Thoracic aorta (tissue), 2 donors: ENCODE measurements at regions not wholly inside any gene's neighbourhood (a gene's known extent, or its start where the extent isn't known, plus 50 kb on each side); places are given as distances from the start of the nearest gene placed in this dataset.

Experiments
- ATAC-seq: fragments of 150-250 bp; one replicate; pipeline ENCODE4 v1.8.0; 2017; ENCODE audit warnings: low read depth; ENCODE audit not compliant: insufficient number of reproducible peaks, low FRiP score
- DNase-seq: peaks from one replicate; pipeline ENCODE4 v3.0.0-alpha.2; 2020; ENCODE audit warnings: low spot score
- H3K27ac ChIP-seq, 2 donors: fragments of 200-600 bp; sonication (generic); 1 replicate in 1 of 2; 2 replicates in 1 of 2; pipeline ENCODE4 v1.5.1; 2016; ENCODE audit warnings: mild to moderate bottlenecking in 2 of 2, moderate library complexity in 2 of 2
- H3K27me3 ChIP-seq: fragments of 200-600 bp; sonication (generic); replicated peaks from 2 replicates; pipeline ENCODE4 v1.6.0; 2016; ENCODE audit warnings: mild to moderate bottlenecking; ENCODE audit not compliant: insufficient read depth
- H3K36me3 ChIP-seq: fragments of 200-600 bp; sonication (generic); one replicate; pipeline ENCODE4 v1.5.1; 2016
- H3K4me1 ChIP-seq, 2 donors: fragments of 200-600 bp; sonication (generic); 1 replicate in 1 of 2; 2 replicates in 1 of 2; pipeline versions ENCODE4 v1.5.1 to v1.6.0; 2016; ENCODE audit warnings: low read depth in 2 of 2, mild to moderate bottlenecking in 1 of 2; ENCODE audit not compliant: control insufficient read depth in 1 of 2
- H3K4me3 ChIP-seq: fragments of 200-600 bp; sonication (generic); 2 replicates; pipeline ENCODE4 v1.5.1; 2016; ENCODE audit warnings: mild to moderate bottlenecking
- H3K9me3 ChIP-seq: fragments of 200-600 bp; sonication (generic); 2 replicates; pipeline ENCODE4 v1.5.1; 2016
- TF ChIP-seq, protein P1 (sequence below): fragments of 200-600 bp; sonication (generic); IDR thresholded peaks from one replicate; pipeline ENCODE4 v1.5.1; 2019; ENCODE audit warnings: antibody characterized with exemption

- Histone ChIP-seq H3K36me3 (no peaks in the 10 kb centered on the region), H3K4me3 (no peak overlapping the region), H3K4me1 (no peaks in the 10 kb centered on the region), H3K27me3 (no peaks in the 10 kb centered on the region), H3K27ac (no peak overlapping the region), H3K9me3 (no peaks in the 10 kb centered on the region)
- DNase-seq (no peak), ATAC-seq (no peak)
- TF ChIP-seq, protein P1, sequence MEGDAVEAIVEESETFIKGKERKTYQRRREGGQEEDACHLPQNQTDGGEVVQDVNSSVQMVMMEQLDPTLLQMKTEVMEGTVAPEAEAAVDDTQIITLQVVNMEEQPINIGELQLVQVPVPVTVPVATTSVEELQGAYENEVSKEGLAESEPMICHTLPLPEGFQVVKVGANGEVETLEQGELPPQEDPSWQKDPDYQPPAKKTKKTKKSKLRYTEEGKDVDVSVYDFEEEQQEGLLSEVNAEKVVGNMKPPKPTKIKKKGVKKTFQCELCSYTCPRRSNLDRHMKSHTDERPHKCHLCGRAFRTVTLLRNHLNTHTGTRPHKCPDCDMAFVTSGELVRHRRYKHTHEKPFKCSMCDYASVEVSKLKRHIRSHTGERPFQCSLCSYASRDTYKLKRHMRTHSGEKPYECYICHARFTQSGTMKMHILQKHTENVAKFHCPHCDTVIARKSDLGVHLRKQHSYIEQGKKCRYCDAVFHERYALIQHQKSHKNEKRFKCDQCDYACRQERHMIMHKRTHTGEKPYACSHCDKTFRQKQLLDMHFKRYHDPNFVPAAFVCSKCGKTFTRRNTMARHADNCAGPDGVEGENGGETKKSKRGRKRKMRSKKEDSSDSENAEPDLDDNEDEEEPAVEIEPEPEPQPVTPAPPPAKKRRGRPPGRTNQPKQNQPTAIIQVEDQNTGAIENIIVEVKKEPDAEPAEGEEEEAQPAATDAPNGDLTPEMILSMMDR = no peak
These were observed 83.7 kb downstream of the BMP2 start for GRCh38 chr20:6851136-6851535.

DNA sequence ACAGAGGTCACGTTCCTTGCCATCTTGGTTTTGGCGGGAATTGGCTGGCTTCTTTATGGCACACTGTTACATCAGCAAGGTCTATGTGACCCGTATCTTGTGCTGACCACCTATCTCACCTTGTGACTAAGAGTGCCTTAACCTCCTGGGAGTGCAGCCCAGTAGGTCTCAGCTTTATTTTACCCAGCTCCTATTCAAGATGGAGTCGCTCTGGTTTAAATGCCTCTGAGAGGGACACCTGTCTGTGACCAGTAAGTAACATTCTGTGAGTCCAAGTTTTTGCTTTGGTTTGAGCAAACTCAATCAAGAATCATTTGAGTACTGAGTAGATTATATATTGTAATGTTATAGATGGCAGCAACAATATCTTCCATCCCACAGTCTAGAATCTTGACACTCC is 85.0 kb downstream of the BMP2 start:
- no peak for ATAC-seq
- Histone ChIP-seq H3K27me3 (no peaks in the 10 kb centered on the region), H3K4me3 (no peak overlapping the region), H3K27ac (no peak overlapping the region), H3K36me3 (no peaks in the 10 kb centered on the region), H3K9me3 (no peaks in the 10 kb centered on the region), H3K4me1 (no peaks in the 10 kb centered on the region)
- DNase-seq = no peak
- TF ChIP-seq, protein P1 = no peak

DNA sequence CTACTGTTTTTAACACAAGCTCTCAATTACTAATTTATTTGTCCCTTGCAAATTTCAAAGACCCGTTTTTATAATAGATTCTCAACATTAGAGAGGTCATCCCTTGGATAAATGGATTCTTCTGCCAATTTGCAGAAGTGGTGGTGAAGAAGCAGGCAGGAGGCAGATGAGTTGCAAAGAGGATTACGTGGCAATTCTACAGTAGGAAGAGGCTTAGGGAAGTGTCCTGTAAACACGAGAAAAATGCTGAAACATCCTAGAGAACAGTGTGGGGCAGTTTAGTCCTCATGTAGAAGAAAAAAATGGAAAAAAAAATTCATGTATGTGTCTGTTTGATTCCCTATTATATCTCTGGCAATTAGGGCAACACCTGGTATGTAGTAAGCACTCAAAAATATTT is 87.6 kb downstream of the BMP2 start:
- ATAC-seq (no peak), DNase-seq (no peak)
- Histone ChIP-seq H3K27me3 (no peaks in the 10 kb centered on the region), H3K4me1 (no peaks in the 10 kb centered on the region), H3K9me3 (no peaks in the 10 kb centered on the region), H3K4me3 (no peak overlapping the region), H3K36me3 (no peaks in the 10 kb centered on the region), H3K27ac (no peak overlapping the region)
- TF ChIP-seq, protein P1 = no peak

DNA sequence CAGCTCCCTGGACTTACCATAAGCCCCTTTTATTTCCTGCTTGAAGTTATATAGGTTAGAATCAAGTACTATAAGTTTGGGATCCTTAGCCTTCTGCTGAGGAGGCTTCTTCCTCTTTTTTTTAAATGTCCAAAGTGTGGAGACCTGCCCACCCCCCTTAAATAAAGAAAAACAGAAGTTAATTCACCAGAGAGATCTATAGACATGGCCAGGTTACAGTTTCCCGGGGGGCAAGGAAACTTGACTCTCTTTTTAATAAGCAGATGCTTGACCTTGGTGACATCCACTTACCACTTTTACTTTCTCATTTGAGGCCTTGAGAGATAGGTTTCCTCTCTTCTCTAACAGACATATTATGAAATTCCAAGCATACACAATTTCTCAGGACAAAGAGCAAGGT is 88.3 kb downstream of the BMP2 start:
- ATAC-seq = no peak
- TF ChIP-seq, protein P1 = no peak
- no peak overlapping the region for H3K27ac ChIP-seq
- no peak overlapping the region for H3K4me3 ChIP-seq
- no peaks in the 10 kb centered on the region for H3K9me3 ChIP-seq
- no peaks in the 10 kb centered on the region for H3K4me1 ChIP-seq
- DNase-seq = no peak
- no peaks in the 10 kb centered on the region for H3K36me3 ChIP-seq
- no peaks in the 10 kb centered on the region for H3K27me3 ChIP-seq

DNA sequence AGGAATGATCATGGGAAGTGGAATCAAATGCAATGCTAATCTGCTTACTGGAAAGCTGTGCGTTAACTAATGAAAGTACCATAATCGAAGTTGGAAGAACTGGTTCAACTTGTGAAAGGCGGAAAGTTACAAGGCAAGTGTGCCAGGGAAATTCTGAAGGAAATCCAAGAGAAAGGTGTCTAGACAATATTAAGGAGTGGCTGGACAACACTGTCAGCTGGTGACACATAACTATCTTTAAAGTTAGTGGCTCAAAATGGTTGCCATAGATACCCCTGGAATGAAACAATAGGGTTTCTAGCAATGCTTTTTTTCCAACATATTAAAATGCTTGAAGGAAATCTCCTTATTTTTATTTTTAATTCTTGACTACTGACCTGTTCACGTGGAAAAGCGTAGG is 90.4 kb downstream of the BMP2 start:
- Histone ChIP-seq H3K27ac (no peak overlapping the region), H3K4me3 (no peak overlapping the region), H3K27me3 (no peaks in the 10 kb centered on the region), H3K9me3 (no peaks in the 10 kb centered on the region), H3K4me1 (no peaks in the 10 kb centered on the region), H3K36me3 (no peaks in the 10 kb centered on the region)
- ATAC-seq (no peak), DNase-seq (no peak)
- TF ChIP-seq, protein P1 = no peak
